Heart right ventricle (tissue), 16 donors: ENCODE measurements at regions not wholly inside any gene's neighbourhood (a gene's known extent, or its start where the extent isn't known, plus 50 kb on each side); places are given as distances from the start of the nearest gene placed in this dataset.

Source experiments
- ATAC-seq, 8 donors: fragments of 200-7000 bp; cut with Tn5 transposase; one replicate each; pipeline ENCODE4 v1.9.1; 2020; ENCODE audit warnings: mild to moderate bottlenecking in 8 of 8, moderate library complexity in 8 of 8, moderate number of reproducible peaks in 1 of 8
- DNase-seq, 2 donors: peaks; one replicate each; pipeline ENCODE4 v3.0.0-alpha.2; 2020
- H3K27ac ChIP-seq, 10 donors: fragments of 200-600 bp; sonication (generic) in 2 of 10; one replicate each; pipeline versions ENCODE4 v1.5.0 to v1.8.0; 2020 to 2022; ENCODE audit warnings: mild to moderate bottlenecking in 3 of 10
- H3K27me3 ChIP-seq, 7 donors: fragments of 200-600 bp; one replicate each; pipeline ENCODE4 v1.8.0; 2021 to 2022; ENCODE audit warnings: mild to moderate bottlenecking in 2 of 7
- H3K36me3 ChIP-seq, 9 donors: fragments of 200-600 bp; sonication (generic) in 1 of 9; one replicate each; pipeline versions ENCODE4 v1.5.0 to v1.8.0; 2020 to 2022; ENCODE audit warnings: mild to moderate bottlenecking in 2 of 9
- H3K4me1 ChIP-seq, 9 donors: fragments of 200-600 bp; sonication (generic) in 1 of 9; one replicate each; pipeline versions ENCODE4 v1.5.0 to v1.8.0; 2020 to 2022; ENCODE audit warnings: mild to moderate bottlenecking in 4 of 9
- H3K4me3 ChIP-seq, 10 donors: fragments of 200-600 bp; sonication (generic) in 2 of 10; one replicate each; pipeline versions ENCODE4 v1.5.0 to v1.8.0; 2020 to 2022; ENCODE audit warnings: mild to moderate bottlenecking in 7 of 10, moderate library complexity in 2 of 10
- H3K9me3 ChIP-seq, 11 donors: fragments of 200-600 bp in 10 of 11; sonication (generic) in 2 of 11; one replicate each; pipeline versions ENCODE4 v1.5.0 to v1.8.0; 2013 to 2022; ENCODE audit warnings: mild to moderate bottlenecking in 2 of 11, control low read depth in 1 of 11, moderate library complexity in 1 of 11
- WGBS, 2 donors: extraction: QIAGEN DNeasy Blood & Tissue Kit; methylation state at CpG; one replicate each; pipeline ENCODE4 v1.1.7; 2013; ENCODE audit warnings: inconsistent platforms in 1 of 2; 5-methylcytosine and 5-hydroxymethylcytosine counted together
- intact Hi-C, 10 donors: fragments of 100-400 bp; cut with DNase I; formaldehyde crosslinking; loops; one replicate each; pipeline versions ENCODE4 v1.11.1 to v1.14.2; 2022
- TF ChIP-seq, protein P1 (sequence below), 9 donors: fragments of 200-600 bp; sonication (generic) in 2 of 9; IDR thresholded peaks; one replicate each; pipeline versions ENCODE4 v1.5.0 to v1.8.0; 2021 to 2022; ENCODE audit warnings: antibody characterized with exemption in 9 of 9, mild to moderate bottlenecking in 5 of 9, moderate library complexity in 1 of 9
- donor health status: Arrhythmogenic right ventricular cardiomyopathy.
- donor health status: ischemic (EF 13 %, LVEDD 7.1; RV severe dilation, severe dysfunction).
- donor health status: healthy with polysubstance abuse.
- donor health status: DM: no; HTN: yes; CAD: no.
- donor health status: DM: no; HTN: no; CAD: no.
- donor health status: ischemic (EF 25% LVEDD 6.9; RV normal size, moderate dysfunction).
- donor health status: ischemic (EF 25% LVEDD 5.7; RV mildly dilated, moderate dysfunction).
- donor health status: healthy.
- donor health status: DM: yes; HTN: yes; CAD: no.
- donor health status: Ischemic cardiomyopathy.
- donor health status: ischemic (EF 35%, LVEDD 5.7; RV mildly dilated, moderate dysfunction).
- donor health status: nonischemic (EF 11% LVEDD 7.7; RV severe dilation, severe dysfunction).
- donor health status: DM: yes; HTN: yes; CAD: no.
- donor health status: PGD.
- donor health status: ischemic (EF 29% LVEDD 5.4; RV normal size, mild dysfunction).
- donor health status: nonischemic (EF 23%, LVEDD 6.1; RV moderate dilation, normal function).

DNA sequence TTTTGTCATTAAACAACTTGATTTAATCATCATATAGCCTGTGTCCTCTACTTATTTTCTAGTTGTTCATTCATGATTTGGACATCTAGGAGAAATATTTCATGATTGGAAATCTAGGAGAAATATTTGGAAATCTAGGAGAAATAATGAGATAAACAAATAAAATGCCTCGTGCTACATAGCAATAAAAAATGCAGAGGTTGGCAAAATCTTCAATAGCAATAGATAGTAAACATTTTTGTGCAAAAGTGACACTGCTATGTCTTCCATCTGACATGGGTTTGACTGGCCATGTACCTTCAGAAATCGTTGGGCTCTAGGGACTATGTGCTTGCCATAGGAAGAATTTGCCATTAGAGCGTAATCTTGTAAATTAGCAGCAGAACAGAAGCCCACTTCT, 1304.5 kb upstream of the ZEB2 start:
- H3K27ac ChIP-seq: no peak overlapping the region
- H3K36me3 ChIP-seq: no peaks in the 10 kb centered on the region
- peaks cover 0 to 5% (median 0%) of the 10 kb centered on the region in 11 donors for H3K9me3 ChIP-seq
- 86 to 87% methylated on average over 3 of the region's 3 CpGs for WGBS, 2 donors
- H3K27me3 ChIP-seq: no peaks in the 10 kb centered on the region
- TF ChIP-seq, protein P1, sequence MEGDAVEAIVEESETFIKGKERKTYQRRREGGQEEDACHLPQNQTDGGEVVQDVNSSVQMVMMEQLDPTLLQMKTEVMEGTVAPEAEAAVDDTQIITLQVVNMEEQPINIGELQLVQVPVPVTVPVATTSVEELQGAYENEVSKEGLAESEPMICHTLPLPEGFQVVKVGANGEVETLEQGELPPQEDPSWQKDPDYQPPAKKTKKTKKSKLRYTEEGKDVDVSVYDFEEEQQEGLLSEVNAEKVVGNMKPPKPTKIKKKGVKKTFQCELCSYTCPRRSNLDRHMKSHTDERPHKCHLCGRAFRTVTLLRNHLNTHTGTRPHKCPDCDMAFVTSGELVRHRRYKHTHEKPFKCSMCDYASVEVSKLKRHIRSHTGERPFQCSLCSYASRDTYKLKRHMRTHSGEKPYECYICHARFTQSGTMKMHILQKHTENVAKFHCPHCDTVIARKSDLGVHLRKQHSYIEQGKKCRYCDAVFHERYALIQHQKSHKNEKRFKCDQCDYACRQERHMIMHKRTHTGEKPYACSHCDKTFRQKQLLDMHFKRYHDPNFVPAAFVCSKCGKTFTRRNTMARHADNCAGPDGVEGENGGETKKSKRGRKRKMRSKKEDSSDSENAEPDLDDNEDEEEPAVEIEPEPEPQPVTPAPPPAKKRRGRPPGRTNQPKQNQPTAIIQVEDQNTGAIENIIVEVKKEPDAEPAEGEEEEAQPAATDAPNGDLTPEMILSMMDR (IDR thresholded peaks at IDR 0.05): no peak
- no peaks in the 10 kb centered on the region for H3K4me1 ChIP-seq
- H3K4me3 ChIP-seq: no peak overlapping the region
- ATAC-seq (no peak), DNase-seq (no peak)
- intact Hi-C loops: no loop called here

DNA sequence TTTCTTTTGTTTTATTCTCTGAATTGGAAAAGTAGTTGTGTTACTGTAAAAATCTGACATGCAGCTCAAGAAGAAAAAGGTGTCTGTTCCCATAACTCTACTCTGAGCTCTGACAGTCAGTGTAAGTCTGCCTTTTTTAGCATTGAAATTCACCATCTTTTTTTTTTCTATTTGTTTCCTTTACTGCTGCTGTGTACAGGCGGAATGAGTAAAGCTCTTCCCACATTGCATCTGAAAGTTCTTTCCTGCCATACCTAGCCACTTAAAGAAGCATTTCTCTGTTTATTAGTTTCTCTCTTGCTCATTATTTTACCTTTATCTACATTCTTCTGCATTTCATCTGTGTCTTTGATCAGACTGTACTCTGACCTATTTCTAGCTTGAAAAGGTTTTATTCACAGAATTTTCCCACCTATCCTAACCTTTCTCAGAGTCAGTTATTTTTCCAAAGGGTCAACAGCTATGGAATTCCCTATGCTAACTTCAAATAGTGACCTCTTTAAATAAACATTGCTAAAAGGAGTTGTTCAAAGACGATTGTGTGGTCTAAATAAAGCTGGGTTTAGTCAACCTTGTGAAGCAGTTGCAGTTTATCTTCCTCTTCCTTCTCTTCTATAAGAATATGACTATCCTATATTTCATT, 1303.1 kb upstream of the ZEB2 start:
- H3K4me3 ChIP-seq: no peak overlapping the region
- H3K4me1 ChIP-seq: no peaks in the 10 kb centered on the region
- 46 to 51% methylated on average over 2 of the region's 2 CpGs for WGBS, 2 donors
- H3K27me3 ChIP-seq: no peaks in the 10 kb centered on the region
- no peak overlapping the region for H3K27ac ChIP-seq
- intact Hi-C loops: no loop called here
- H3K9me3 ChIP-seq: peaks cover 0 to 5% (median 0%) of the 10 kb centered on the region in 11 donors
- TF ChIP-seq, protein P1 (IDR thresholded peaks at IDR 0.05): no peak
- H3K36me3 ChIP-seq: no peaks in the 10 kb centered on the region
- ATAC-seq (no peak), DNase-seq (no peak)

DNA sequence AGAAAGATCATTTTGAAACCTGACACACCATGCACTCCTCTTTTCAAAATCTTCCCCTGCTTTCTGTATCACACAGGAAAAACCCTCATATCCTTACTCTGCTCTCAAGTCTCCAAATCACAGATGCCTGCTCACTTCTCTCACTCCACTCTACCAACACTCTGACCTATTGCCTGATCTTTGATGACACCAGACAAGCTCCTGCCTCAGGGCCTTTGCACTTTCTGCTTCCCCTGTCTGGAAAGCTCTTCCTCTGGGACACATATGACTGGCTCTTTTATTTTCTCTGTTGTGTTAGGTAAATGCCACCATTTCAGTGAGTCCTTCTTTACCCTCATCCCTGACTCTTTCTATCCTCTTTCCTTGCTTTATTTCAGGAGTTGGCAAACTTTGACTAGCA, 1300.7 kb upstream of the ZEB2 start:
- no peak overlapping the region for H3K4me3 ChIP-seq
- H3K4me1 ChIP-seq: no peaks in the 10 kb centered on the region
- H3K27ac ChIP-seq: no peak overlapping the region
- peaks cover 0 to 5% (median 0%) of the 10 kb centered on the region in 11 donors for H3K9me3 ChIP-seq
- intact Hi-C loops: no loop called here
- H3K27me3 ChIP-seq: no peaks in the 10 kb centered on the region
- H3K36me3 ChIP-seq: no peaks in the 10 kb centered on the region
- TF ChIP-seq, protein P1 (IDR thresholded peaks at IDR 0.05): no peak
- ATAC-seq (no peak), DNase-seq (no peak)

DNA sequence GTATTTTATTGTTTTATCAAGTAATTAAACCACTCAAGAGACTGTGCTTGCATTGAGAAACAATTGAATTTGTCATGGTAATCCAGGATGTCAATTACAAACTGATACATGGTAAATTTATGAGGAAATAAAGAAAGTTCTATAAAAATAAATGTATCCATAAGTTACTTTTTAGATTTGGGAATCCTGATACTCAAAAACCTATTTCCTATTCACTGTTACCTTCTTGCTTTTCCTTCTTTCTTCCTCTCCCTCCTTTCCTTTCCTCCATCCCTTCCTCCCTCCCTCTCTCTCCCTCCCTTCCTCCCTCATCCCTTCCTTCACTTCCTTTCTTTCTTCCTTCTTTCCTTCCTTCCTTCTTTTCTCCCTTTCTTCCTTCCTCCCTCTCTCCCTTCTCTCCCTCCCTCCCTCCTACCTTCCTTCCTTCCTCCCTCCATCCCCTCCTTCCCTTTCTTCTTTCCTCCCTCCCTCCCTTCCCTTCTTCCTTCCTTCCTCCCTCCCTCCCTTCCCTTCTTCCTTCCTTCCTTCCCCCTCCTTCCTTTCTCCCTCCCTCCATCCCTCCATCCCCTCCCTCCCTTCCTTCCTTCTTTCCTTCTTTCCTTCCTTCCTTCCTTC, 1299.1 kb upstream of the ZEB2 start:
- Histone ChIP-seq H3K27ac (no peak overlapping the region), H3K9me3 (no peaks in the 10 kb centered on the region), H3K4me1 (no peaks in the 10 kb centered on the region), H3K27me3 (no peaks in the 10 kb centered on the region), H3K4me3 (no peak overlapping the region), H3K36me3 (no peaks in the 10 kb centered on the region)
- intact Hi-C loops: no loop called here
- DNase-seq: no peak
- ATAC-seq: no peak
- TF ChIP-seq, protein P1 (IDR thresholded peaks at IDR 0.05): no peak
